ENCODE measurements at regions not wholly inside any gene's neighbourhood (a gene's known extent, or its start where the extent isn't known, plus 50 kb on each side); places are given as distances from the start of the nearest gene placed in this dataset.

- no peak for TF ChIP-seq CTCF (conservative IDR thresholded peaks at IDR 0.05; ENCODE audit: low read length)
- no peak for TF ChIP-seq EZH2phosphoT487 (IDR thresholded peaks at IDR 0.05; ENCODE audit: borderline replicate concordance, low read depth, low read length)
Measured at GRCh38 chr12:127565241-127565640, 701.7 kb upstream of the TMEM132C start.
